GM12878 (cell line): ENCODE measurements at regions not wholly inside any gene's neighbourhood (a gene's known extent, or its start where the extent isn't known, plus 50 kb on each side); places are given as distances from the start of the nearest gene placed in this dataset.

Experiments
- ATAC-seq: fragments of 200-7000 bp; cut with Tn5 transposase; 3 replicates; pipeline ENCODE4 v1.9.1; 2020; ENCODE audit warnings: mild to moderate bottlenecking, moderate library complexity
- BruUV-seq: library from RNA; stranded (reverse); fragments of 400-500 nt; replicated peaks from 2 replicates; lab custom pipeline; 2021; lab: Mats Ljungman, UMichigan
- CTCF ChIA-PET: fragments of 300-600 bp; sonication (Branson Sonifier 250); formaldehyde crosslinking; extraction: SDS; loops from one replicate; lab custom pipeline; 2021; ENCODE audit warnings: inconsistent platforms; lab: Yijun Ruan, JAX
- POLR2A ChIA-PET: fragments of 350-600 bp; formaldehyde crosslinking; extraction: SDS; loops from one replicate; lab custom pipeline; 2021; ENCODE audit warnings: inconsistent platforms; lab: Charles Lee
- RAD21 ChIA-PET: fragments of 300-600 bp; sonication (Branson Sonifier 250); formaldehyde crosslinking; loops from one replicate; lab custom pipeline; 2023; ENCODE audit warnings: antibody characterized with exemption; ENCODE audit not compliant: unreplicated experiment; lab: Charles Lee
- SMC1A ChIA-PET: fragments of 300-600 bp; sonication (Branson Sonifier 250); formaldehyde crosslinking; loops from one replicate; lab custom pipeline; 2023; ENCODE audit not compliant: unreplicated experiment, uncharacterized antibody; lab: Charles Lee
- DNase-seq: peaks from one replicate; pipeline ENCODE4 v3.0.0-alpha.2; 2011; ENCODE audit warnings: low read depth, low spot score
- FAIRE-seq: peaks from 3 replicates; lab custom pipeline; 2011; peaks lifted over from hg19 to GRCh38; lab: Jason Lieb, UNC
- H2AFZ ChIP-seq: 2 replicates; pipeline ENCODE4 v1.6.0; 2011; ENCODE audit warnings: low read depth, low read length, control low read depth; ENCODE audit not compliant: control insufficient read depth
- H3K27ac ChIP-seq: 2 replicates; pipeline ENCODE4 v1.5.1; 2011; ENCODE audit warnings: control low read depth; ENCODE audit not compliant: control insufficient read depth, insufficient read depth
- H3K27me3 ChIP-seq, 2 experiments: replicated peaks in 1 of 2; 2 replicates each; pipeline versions ENCODE4 v1.6.0 to v1.6.1; 2011; ENCODE audit warnings: low read length in 1 of 2; ENCODE audit not compliant: control insufficient read depth in 2 of 2, insufficient read depth in 2 of 2
- H3K36me3 ChIP-seq, 2 experiments: 2 replicates each; pipeline ENCODE4 v1.5.1; 2011; ENCODE audit warnings: low read length in 1 of 2; ENCODE audit not compliant: control insufficient read depth in 2 of 2, insufficient read depth in 2 of 2
- H3K4me1 ChIP-seq: 2 replicates; pipeline ENCODE4 v1.6.1; 2011; ENCODE audit warnings: mild to moderate bottlenecking, low read length, moderate library complexity, mixed read lengths; ENCODE audit not compliant: control insufficient read depth, insufficient read depth
- H3K4me2 ChIP-seq: 2 replicates; pipeline ENCODE4 v1.6.0; 2011; ENCODE audit warnings: control low read depth; ENCODE audit not compliant: control insufficient read depth, insufficient read depth
- H3K4me3 ChIP-seq: fragments of 200-600 bp; sonication (generic); 2 replicates; pipeline ENCODE4 v1.5.1; 2016
- H3K79me2 ChIP-seq: 2 replicates; pipeline ENCODE4 v1.6.0; 2011; ENCODE audit warnings: low read length; ENCODE audit not compliant: control insufficient read depth, insufficient read depth
- H3K9ac ChIP-seq: 2 replicates; pipeline ENCODE4 v1.8.0; 2011; ENCODE audit warnings: low read length, control low read depth, mixed read lengths; ENCODE audit not compliant: control insufficient read depth, insufficient read depth
- H3K9me3 ChIP-seq: replicated peaks from 3 replicates; pipeline ENCODE4 v1.5.1; 2011; ENCODE audit warnings: mild to moderate bottlenecking, low read length; ENCODE audit not compliant: control insufficient read depth, insufficient read depth
- H4K20me1 ChIP-seq: 2 replicates; pipeline ENCODE4 v1.6.0; 2011; ENCODE audit not compliant: control insufficient read depth, insufficient read depth
- BMI1 ChIP-seq: fragments of 450-650 bp; IDR thresholded peaks from 2 replicates; pipeline ENCODE4 v1.6.1; 2016; ENCODE audit warnings: mild to moderate bottlenecking, moderate library complexity, borderline replicate concordance
- CREB1 ChIP-seq: IDR thresholded peaks from 2 replicates; pipeline ENCODE4 v1.6.1; 2012; ENCODE audit warnings: low read depth, mild to moderate bottlenecking, inconsistent platforms
- CREM ChIP-seq: IDR thresholded peaks from 2 replicates; pipeline ENCODE4 v1.6.1; 2014; ENCODE audit warnings: antibody characterized with exemption, low read depth
- IRF3 ChIP-seq: fragments of 450-650 bp; IDR thresholded peaks from 2 replicates; pipeline ENCODE4 v1.6.1; 2014; ENCODE audit warnings: mild to moderate bottlenecking
- KAT2A ChIP-seq: conservative IDR thresholded peaks from 2 replicates; pipeline ENCODE4 v1.6.1; 2011; ENCODE audit warnings: low read depth, low read length; ENCODE audit not compliant: control insufficient read depth
- NFYA ChIP-seq: IDR thresholded peaks from 2 replicates; pipeline ENCODE4 v1.6.1; 2011; ENCODE audit warnings: low read depth, mild to moderate bottlenecking, low read length, improper control_type of control experiment, borderline replicate concordance
- NR2C1 ChIP-seq: fragments of 450-650 bp; IDR thresholded peaks from 2 replicates; pipeline ENCODE4 v1.6.1; 2017; ENCODE audit warnings: antibody characterized with exemption, mild to moderate bottlenecking, moderate library complexity
- RUNX3 ChIP-seq: IDR thresholded peaks from 2 replicates; pipeline ENCODE4 v1.6.1; 2012; ENCODE audit warnings: low read length, inconsistent platforms
- SMARCA5 ChIP-seq: fragments of 450-650 bp; IDR thresholded peaks from 2 replicates; pipeline ENCODE4 v1.6.1; 2017; ENCODE audit warnings: mild to moderate bottlenecking
- TAF1 ChIP-seq: IDR thresholded peaks from 2 replicates; pipeline ENCODE4 v1.6.1; 2011; ENCODE audit warnings: mild to moderate bottlenecking, low read depth, low read length, borderline replicate concordance
- TCF7 ChIP-seq: IDR thresholded peaks from 2 replicates; pipeline ENCODE4 v1.6.1; 2014; ENCODE audit warnings: antibody characterized with exemption, borderline replicate concordance
- ZBED1 ChIP-seq: IDR thresholded peaks from 2 replicates; pipeline ENCODE4 v1.6.1; 2016; ENCODE audit warnings: borderline replicate concordance
- ZNF217 ChIP-seq: fragments of 450-650 bp; IDR thresholded peaks from 2 replicates; pipeline ENCODE4 v1.6.1; 2017; ENCODE audit warnings: antibody characterized with exemption, mild to moderate bottlenecking
- WGBS: methylation state at CpG from one replicate; pipeline ENCODE4 v1.1.6; 2016; ENCODE audit warnings: low lambda C conversion rate; ENCODE audit not compliant: insufficient replicate concordance, insufficient coverage; ENCODE audit errors: missing lambda C conversion rate; 5-methylcytosine and 5-hydroxymethylcytosine counted together
- in situ Hi-C: fragments of 300-500 bp; cut with MboI; formaldehyde crosslinking; loops from 9 replicates; pipeline ENCODE4 v1.14.3; 2018; ENCODE audit warnings: mixed read lengths
- intact Hi-C: fragments of 100-400 bp; cut with micrococcal nuclease; formaldehyde crosslinking; loops from one replicate; pipeline ENCODE4 v1.14.2; 2022; ENCODE audit not compliant: unreplicated experiment
- TF ChIP-seq, protein P1 (sequence below): fragments of 450-650 bp; IDR thresholded peaks from 2 replicates; pipeline ENCODE4 v1.6.1; 2016; ENCODE audit warnings: mild to moderate bottlenecking, moderate library complexity, borderline replicate concordance

DNA sequence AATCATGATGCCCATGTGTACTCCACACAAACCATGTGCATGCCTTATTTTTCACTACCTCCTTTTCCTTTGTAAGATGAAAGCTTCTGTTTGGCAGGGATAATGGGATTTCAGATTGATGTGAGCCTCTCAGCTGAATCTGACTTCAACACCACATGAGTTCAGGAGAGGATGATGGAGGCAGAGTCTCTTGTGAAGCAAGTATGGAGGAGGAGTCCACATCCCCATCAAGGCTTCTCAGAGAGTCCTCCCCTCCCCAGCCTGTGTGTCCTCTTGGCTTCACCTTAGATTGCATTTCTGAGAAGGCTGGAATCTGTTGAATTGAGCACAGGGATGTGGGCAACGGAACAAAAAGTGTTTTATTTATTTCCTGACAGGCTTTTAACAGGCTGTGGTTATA, 370.4 kb downstream of the FAT3 start:
- H3K4me2 ChIP-seq, result no peak overlapping the region
- H3K9ac ChIP-seq, result no peak overlapping the region
- ChIA-PET SMC1A (no interaction called here), CTCF (no interaction called here), RAD21 (no interaction called here), POLR2A (no interaction called here)
- H2AFZ ChIP-seq, result no peak overlapping the region
- H3K36me3 ChIP-seq, result no peaks in the 10 kb centered on the region
- FAIRE-seq (no peak), ATAC-seq (no peak), DNase-seq (no peak)
- WGBS, result 0% methylated on average over 1 of the region's 1 CpG
- H4K20me1 ChIP-seq, result no peaks in the 10 kb centered on the region; the same call in 1 of the 2 replicates
- no TSS peak for BruUV-seq
- in situ Hi-C loops (no loop called here), intact Hi-C loops (no loop called here)
- no peaks in the 10 kb centered on the region for H3K4me1 ChIP-seq
- no peaks in the 10 kb centered on the region for H3K27me3 ChIP-seq
- H3K27ac ChIP-seq, result no peak overlapping the region
- no peak overlapping the region for H3K4me3 ChIP-seq
- TF ChIP-seq CREB1, result no peak
- TF ChIP-seq SMARCA5, result no peak
- H3K79me2 ChIP-seq, result no peaks in the 10 kb centered on the region
- no peaks in the 10 kb centered on the region for H3K9me3 ChIP-seq

DNA sequence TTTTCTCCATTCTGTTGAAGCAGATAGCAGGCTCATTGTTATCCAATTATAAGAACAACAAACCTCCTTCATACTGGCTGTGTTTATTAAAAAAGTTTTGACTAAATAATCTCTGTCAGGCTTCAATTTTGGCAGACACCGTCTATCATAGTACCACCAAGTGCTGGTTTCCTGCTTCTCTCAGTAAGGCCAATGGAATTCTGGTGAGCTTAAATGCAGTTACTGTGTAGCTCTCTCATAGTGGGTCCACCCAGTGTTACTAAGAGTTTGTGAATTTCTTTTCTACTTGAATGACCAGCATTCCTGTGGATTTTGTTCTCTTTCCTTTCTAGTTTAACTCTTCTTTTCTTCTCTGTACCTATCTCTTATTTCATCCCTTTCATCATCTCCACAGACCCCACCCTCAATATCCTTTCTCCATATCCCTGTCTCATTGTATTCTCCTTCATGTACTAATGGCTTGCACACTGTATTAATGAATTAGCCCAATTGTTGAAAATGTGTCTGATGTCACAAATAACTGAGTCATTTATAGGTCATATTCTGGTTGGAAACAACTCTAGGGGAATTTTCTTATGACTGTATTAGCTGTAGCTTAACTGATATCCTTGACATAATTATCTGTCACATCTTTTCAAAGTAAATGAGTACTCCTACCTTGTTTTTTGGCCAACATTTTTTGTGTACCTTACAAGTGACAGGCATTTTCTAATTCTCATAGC, 372.1 kb downstream of the FAT3 start:
- ATAC-seq (no peak), DNase-seq (no peak), FAIRE-seq (no peak)
- RAD21 ChIA-PET, result no interaction called here
- Histone ChIP-seq H3K36me3 (no peaks in the 10 kb centered on the region), H3K27me3 (no peaks in the 10 kb centered on the region), H3K4me2 (no peak overlapping the region), H2AFZ (no peak overlapping the region), H3K9ac (no peak overlapping the region), H3K4me1 (no peaks in the 10 kb centered on the region), H3K4me3 (no peak overlapping the region), H3K9me3 (no peaks in the 10 kb centered on the region), H3K27ac (no peak overlapping the region), H4K20me1 (no peaks in the 10 kb centered on the region; the same call in 1 of the 2 replicates), H3K79me2 (no peaks in the 10 kb centered on the region)
- SMC1A ChIA-PET, result no interaction called here
- intact Hi-C loops (no loop called here), in situ Hi-C loops (no loop called here)
- BruUV-seq, result no TSS peak
- POLR2A ChIA-PET, result no interaction called here
- CTCF ChIA-PET, result no interaction called here
- WGBS, result 6% methylated on average over 1 of the region's 1 CpG
- TF ChIP-seq TCF7, result no peak
- TF ChIP-seq ZBED1, result no peak
- TF ChIP-seq ZNF217, result no peak
- no peak for TF ChIP-seq TAF1
- no peak for TF ChIP-seq RUNX3
- TF ChIP-seq KAT2A, result no peak
- no peak for TF ChIP-seq NFYA
- no peak for TF ChIP-seq CREM
- no peak for TF ChIP-seq BMI1
- TF ChIP-seq NR2C1, result no peak
- TF ChIP-seq, protein P1, sequence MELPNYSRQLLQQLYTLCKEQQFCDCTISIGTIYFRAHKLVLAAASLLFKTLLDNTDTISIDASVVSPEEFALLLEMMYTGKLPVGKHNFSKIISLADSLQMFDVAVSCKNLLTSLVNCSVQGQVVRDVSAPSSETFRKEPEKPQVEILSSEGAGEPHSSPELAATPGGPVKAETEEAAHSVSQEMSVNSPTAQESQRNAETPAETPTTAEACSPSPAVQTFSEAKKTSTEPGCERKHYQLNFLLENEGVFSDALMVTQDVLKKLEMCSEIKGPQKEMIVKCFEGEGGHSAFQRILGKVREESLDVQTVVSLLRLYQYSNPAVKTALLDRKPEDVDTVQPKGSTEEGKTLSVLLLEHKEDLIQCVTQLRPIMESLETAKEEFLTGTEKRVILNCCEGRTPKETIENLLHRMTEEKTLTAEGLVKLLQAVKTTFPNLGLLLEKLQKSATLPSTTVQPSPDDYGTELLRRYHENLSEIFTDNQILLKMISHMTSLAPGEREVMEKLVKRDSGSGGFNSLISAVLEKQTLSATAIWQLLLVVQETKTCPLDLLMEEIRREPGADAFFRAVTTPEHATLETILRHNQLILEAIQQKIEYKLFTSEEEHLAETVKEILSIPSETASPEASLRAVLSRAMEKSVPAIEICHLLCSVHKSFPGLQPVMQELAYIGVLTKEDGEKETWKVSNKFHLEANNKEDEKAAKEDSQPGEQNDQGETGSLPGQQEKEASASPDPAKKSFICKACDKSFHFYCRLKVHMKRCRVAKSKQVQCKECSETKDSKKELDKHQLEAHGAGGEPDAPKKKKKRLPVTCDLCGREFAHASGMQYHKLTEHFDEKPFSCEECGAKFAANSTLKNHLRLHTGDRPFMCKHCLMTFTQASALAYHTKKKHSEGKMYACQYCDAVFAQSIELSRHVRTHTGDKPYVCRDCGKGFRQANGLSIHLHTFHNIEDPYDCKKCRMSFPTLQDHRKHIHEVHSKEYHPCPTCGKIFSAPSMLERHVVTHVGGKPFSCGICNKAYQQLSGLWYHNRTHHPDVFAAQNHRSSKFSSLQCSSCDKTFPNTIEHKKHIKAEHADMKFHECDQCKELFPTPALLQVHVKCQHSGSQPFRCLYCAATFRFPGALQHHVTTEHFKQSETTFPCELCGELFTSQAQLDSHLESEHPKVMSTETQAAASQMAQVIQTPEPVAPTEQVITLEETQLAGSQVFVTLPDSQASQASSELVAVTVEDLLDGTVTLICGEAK, result no peak
- TF ChIP-seq IRF3, result no peak
